ENCODE measurements at regions not wholly inside any gene's neighbourhood (a gene's known extent, or its start where the extent isn't known, plus 50 kb on each side); places are given as distances from the start of the nearest gene placed in this dataset.

DNA sequence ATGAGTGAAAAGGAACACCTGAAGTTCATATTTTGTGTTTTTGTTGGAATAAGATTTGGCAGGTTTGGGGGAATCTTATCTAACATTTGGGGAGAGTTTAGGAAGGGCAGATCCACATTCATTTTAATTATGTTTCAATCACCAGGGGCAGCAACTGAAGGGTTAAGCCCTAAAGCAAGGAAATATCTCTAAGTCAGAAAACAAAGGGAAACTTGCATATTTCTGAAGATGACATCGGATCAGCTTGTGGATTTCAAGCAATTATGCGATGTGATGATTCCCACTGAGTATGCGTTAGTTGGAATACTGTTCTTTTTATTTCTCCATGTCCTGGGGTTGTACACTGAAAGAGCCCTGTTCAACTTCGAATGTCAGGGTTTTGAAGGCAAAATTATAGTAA is 59.8 kb upstream of the NFIB start:
- TF ChIP-seq, protein P1, sequence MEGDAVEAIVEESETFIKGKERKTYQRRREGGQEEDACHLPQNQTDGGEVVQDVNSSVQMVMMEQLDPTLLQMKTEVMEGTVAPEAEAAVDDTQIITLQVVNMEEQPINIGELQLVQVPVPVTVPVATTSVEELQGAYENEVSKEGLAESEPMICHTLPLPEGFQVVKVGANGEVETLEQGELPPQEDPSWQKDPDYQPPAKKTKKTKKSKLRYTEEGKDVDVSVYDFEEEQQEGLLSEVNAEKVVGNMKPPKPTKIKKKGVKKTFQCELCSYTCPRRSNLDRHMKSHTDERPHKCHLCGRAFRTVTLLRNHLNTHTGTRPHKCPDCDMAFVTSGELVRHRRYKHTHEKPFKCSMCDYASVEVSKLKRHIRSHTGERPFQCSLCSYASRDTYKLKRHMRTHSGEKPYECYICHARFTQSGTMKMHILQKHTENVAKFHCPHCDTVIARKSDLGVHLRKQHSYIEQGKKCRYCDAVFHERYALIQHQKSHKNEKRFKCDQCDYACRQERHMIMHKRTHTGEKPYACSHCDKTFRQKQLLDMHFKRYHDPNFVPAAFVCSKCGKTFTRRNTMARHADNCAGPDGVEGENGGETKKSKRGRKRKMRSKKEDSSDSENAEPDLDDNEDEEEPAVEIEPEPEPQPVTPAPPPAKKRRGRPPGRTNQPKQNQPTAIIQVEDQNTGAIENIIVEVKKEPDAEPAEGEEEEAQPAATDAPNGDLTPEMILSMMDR (IDR thresholded peaks at IDR 0.05): no peak
- TF ChIP-seq POLR2AphosphoS5 (IDR thresholded peaks at IDR 0.05) (no peak), POLR2A (IDR thresholded peaks at IDR 0.05) (no peak)
